ENCODE measurements at regions not wholly inside any gene's neighbourhood (a gene's known extent, or its start where the extent isn't known, plus 50 kb on each side); places are given as distances from the start of the nearest gene placed in this dataset.

DNA sequence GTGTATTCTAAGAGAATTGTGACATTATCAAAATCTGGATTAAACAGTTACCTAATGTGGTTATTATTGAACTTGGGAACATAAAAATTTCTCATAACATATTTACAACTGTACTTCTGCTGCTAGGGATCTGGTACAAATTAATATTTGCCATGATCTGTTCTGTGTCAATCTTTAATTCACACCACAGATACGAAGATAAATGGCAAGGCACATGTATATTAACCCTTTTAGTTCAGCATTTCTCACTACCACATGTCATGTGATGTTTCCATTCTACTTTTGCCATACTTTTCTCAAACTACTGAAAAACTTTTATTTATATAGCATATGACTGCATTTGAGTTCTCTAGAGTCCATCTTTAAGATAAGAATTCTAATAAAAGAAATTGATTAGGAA, 295.3 kb upstream of the DDX18 start:
- no peak for DNase-seq
- Histone ChIP-seq H3K27ac (no peak overlapping the region), H3K9me3 (no peaks in the 10 kb centered on the region), H3K4me3 (no peak overlapping the region), H3K27me3 (no peaks in the 10 kb centered on the region), H3K36me3 (no peaks in the 10 kb centered on the region), H3K4me1 (no peaks in the 10 kb centered on the region)
- TF ChIP-seq, protein P1, sequence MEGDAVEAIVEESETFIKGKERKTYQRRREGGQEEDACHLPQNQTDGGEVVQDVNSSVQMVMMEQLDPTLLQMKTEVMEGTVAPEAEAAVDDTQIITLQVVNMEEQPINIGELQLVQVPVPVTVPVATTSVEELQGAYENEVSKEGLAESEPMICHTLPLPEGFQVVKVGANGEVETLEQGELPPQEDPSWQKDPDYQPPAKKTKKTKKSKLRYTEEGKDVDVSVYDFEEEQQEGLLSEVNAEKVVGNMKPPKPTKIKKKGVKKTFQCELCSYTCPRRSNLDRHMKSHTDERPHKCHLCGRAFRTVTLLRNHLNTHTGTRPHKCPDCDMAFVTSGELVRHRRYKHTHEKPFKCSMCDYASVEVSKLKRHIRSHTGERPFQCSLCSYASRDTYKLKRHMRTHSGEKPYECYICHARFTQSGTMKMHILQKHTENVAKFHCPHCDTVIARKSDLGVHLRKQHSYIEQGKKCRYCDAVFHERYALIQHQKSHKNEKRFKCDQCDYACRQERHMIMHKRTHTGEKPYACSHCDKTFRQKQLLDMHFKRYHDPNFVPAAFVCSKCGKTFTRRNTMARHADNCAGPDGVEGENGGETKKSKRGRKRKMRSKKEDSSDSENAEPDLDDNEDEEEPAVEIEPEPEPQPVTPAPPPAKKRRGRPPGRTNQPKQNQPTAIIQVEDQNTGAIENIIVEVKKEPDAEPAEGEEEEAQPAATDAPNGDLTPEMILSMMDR (IDR thresholded peaks at IDR 0.05) = no peak
- TF ChIP-seq POLR2A (IDR thresholded peaks at IDR 0.05) = no peak

DNA sequence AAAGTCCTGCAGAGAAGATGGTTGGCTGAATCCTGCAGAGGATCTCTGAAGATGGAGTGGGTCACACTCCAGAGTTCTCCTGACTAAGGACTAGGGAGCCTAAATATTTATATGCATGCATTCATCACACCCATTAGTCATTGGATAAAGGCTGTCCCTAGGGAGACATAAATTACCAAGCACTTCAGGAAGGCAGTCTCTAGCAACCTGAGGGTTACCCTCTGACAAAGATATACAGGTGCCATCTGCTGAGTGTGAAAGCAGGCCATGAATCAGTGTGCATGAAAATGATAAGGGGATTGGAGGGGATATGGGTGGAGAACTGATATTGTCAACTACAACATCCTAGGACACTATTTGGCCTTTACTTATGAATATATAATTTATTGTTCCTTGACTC, 294.8 kb upstream of the DDX18 start:
- no peak for TF ChIP-seq POLR2A (IDR thresholded peaks at IDR 0.05)
- Histone ChIP-seq H3K9me3 (no peaks in the 10 kb centered on the region), H3K4me3 (no peak overlapping the region), H3K36me3 (no peaks in the 10 kb centered on the region), H3K27me3 (no peaks in the 10 kb centered on the region), H3K4me1 (no peaks in the 10 kb centered on the region), H3K27ac (no peak overlapping the region)
- DNase-seq = no peak

DNA sequence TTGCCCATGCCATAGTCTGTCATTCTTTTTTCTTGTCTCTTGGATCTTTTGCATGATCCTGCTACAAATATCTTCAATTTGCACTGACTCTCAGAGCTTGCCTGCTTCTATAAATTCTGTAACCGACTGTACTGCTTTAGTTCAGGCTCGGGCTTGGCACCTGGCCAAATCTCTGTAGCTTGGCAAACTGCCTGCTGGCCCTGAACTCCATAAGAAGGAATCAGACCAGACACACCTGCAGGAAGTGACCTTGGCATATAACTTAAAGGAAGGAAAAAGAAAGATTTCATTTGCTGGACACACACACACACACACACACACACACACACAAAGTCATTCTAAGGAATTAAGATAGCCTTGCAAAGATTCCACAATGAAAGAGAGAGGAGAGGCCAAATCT, 291.2 kb upstream of the DDX18 start:
- no peaks in the 10 kb centered on the region for H3K4me1 ChIP-seq
- H3K36me3 ChIP-seq = no peaks in the 10 kb centered on the region
- no peaks in the 10 kb centered on the region for H3K9me3 ChIP-seq
- TF ChIP-seq, protein P1 (IDR thresholded peaks at IDR 0.05) = no peak
- no peak for TF ChIP-seq POLR2A (IDR thresholded peaks at IDR 0.05)
- no peak overlapping the region for H3K4me3 ChIP-seq
- peak in 2 of 3 donors; percentile 90 to 91 for DNase-seq
- H3K27me3 ChIP-seq = no peaks in the 10 kb centered on the region
- H3K27ac ChIP-seq = peak overlapping the region in 2 of 4 donors; percentile 26 to 43

DNA sequence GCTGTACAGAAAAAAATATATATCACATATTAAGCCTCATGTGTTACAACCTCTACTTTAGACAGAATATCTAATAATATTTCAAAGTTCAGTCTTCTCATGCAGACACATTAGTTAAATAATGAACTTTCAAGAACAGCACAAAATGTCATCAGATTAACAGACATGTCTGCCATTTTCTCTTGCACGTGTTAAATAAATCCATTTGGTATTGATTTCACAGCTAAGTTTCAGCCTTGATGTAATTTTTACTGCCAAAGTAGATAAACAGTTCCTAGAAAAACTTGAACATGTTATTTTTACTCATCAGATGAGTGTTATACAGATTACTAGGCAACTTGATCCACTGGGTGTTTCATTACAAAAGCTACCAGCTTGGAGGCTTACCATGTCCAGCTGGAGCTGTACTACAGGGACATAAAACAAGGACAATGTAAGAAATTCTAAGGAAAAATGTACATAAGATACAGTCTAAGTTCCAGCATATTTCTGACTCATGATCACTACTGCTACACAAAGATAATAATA, 290.7 kb upstream of the DDX18 start:
- Histone ChIP-seq H3K27me3 (no peaks in the 10 kb centered on the region), H3K27ac (peak overlapping the region in 3 of 4 donors; percentile 23 to 43 (median 26)), H3K4me3 (no peak overlapping the region), H3K36me3 (no peaks in the 10 kb centered on the region), H3K9me3 (no peaks in the 10 kb centered on the region), H3K4me1 (no peaks in the 10 kb centered on the region)
- TF ChIP-seq, protein P1 (IDR thresholded peaks at IDR 0.05) = no peak
- no peak for DNase-seq

DNA sequence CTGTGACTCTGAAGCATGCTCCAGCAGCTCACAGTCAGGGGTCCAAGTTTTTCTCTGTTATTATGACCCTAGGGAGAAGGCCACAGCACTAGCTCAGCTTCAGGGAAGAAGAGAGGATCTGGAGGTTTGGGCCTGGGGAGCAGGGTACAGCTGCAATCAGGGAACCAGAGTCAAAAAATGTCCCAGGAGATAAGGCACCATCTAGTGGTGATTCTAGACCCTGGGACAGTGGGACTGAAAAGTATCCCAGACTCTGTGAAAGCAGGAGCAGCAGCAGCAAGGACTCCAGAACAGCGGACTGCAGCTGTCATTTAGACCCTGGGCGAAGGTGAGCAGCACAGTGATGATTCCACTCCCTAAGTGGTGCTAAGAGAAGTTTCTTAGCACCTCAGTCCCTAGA, 278.4 kb upstream of the DDX18 start:
- no peak for DNase-seq

DNA sequence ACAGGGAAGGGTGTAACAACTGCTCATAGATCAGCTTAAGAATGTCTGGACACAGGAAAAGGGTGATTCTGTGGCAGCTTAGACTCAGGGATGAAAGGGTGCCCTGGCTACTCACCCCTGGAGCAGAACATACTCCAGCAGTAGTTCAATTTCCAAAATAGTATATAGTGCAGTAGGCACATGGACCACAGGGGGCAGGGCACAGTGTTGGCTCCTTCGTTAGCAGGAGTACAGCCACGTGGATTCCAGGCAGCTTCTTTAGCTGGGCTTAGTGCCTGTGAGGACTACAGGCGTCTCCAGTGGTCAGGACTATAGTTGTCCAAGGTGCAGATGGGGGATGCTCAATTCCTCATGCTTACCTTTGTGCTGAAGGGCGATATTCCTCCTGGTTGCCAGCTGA, 277.5 kb upstream of the DDX18 start:
- no peak for DNase-seq
- no peaks in the 10 kb centered on the region for H3K4me1 ChIP-seq
- H3K9me3 ChIP-seq = peaks cover 0 to 4% (median 0%) of the 10 kb centered on the region in 4 donors
- H3K4me3 ChIP-seq = no peak overlapping the region
- TF ChIP-seq POLR2A (IDR thresholded peaks at IDR 0.05) = no peak
- TF ChIP-seq, protein P1 (IDR thresholded peaks at IDR 0.05) = no peak
- no peaks in the 10 kb centered on the region for H3K36me3 ChIP-seq
- H3K27me3 ChIP-seq = no peaks in the 10 kb centered on the region
- H3K27ac ChIP-seq = no peak overlapping the region

More for the DNA sequence above, 278.4 kb upstream of the DDX18 start:
- H3K4me3 ChIP-seq = no peak overlapping the region
- H3K9me3 ChIP-seq = peaks cover 0 to 4% (median 0%) of the 10 kb centered on the region in 4 donors
- TF ChIP-seq POLR2A (IDR thresholded peaks at IDR 0.05) = no peak
- TF ChIP-seq, protein P1 (IDR thresholded peaks at IDR 0.05) = peak in 3 of 6 experiments; percentile 44 to 50 (median 49)
- H3K27me3 ChIP-seq = no peaks in the 10 kb centered on the region
- no peaks in the 10 kb centered on the region for H3K36me3 ChIP-seq
- no peak overlapping the region for H3K27ac ChIP-seq
- H3K4me1 ChIP-seq = no peaks in the 10 kb centered on the region

Measured in Peyer's patch (tissue), 4 donors.